Neural cell (in vitro differentiated cells): ENCODE measurements at regions not wholly inside any gene's neighbourhood (a gene's known extent, or its start where the extent isn't known, plus 50 kb on each side); places are given as distances from the start of the nearest gene placed in this dataset.

Experiments used
- H2AFZ ChIP-seq: fragments of 200-600, 300-800 bp; sonication (generic), shearing (Covaris generic); 2 replicates; pipeline ENCODE4 v1.6.0; 2014; ENCODE audit warnings: low read depth, mild to moderate bottlenecking, antibody characterized with exemption, low read length, moderate library complexity
- H3F3A ChIP-seq: fragments of 200-600 bp; shearing (Covaris generic); 2 replicates; pipeline ENCODE4 v1.6.1; 2016; ENCODE audit warnings: mild to moderate bottlenecking, moderate library complexity, mixed read lengths, antibody characterized with exemption, low read length; ENCODE audit not compliant: insufficient read depth, poor library complexity, severe bottlenecking
- H3K27ac ChIP-seq: fragments of 200-600, 300-800 bp; sonication (generic), shearing (Covaris generic); 2 replicates; pipeline ENCODE4 v1.5.1; 2014; ENCODE audit warnings: mild to moderate bottlenecking, low read length, moderate library complexity
- H3K27me3 ChIP-seq: fragments of 300-800, 200-600 bp; sonication (generic), shearing (Covaris generic); 2 replicates; pipeline ENCODE4 v1.6.0; 2014; ENCODE audit warnings: mild to moderate bottlenecking, low read depth, low read length, moderate library complexity; ENCODE audit not compliant: insufficient read depth
- H3K36me3 ChIP-seq: fragments of 300-800, 200-600 bp; sonication (generic), shearing (Covaris generic); 2 replicates; pipeline ENCODE4 v1.5.1; 2014; ENCODE audit warnings: mild to moderate bottlenecking, antibody characterized with exemption, low read length, moderate library complexity; ENCODE audit not compliant: insufficient read depth
- H3K4me2 ChIP-seq: fragments of 300-800, 200-600 bp; sonication (generic), shearing (Covaris generic); 2 replicates; pipeline ENCODE4 v1.6.0; 2014; ENCODE audit warnings: mild to moderate bottlenecking, low read length
- H3K4me3 ChIP-seq: fragments of 300-800, 200-600 bp; sonication (generic), shearing (Covaris generic); 2 replicates; pipeline ENCODE4 v1.5.1; 2014; ENCODE audit warnings: mild to moderate bottlenecking, low read length, moderate library complexity
- H3K79me2 ChIP-seq: fragments of 200-600 bp; shearing (Covaris generic); replicated peaks from 2 replicates; pipeline ENCODE4 v1.6.0; 2014; ENCODE audit warnings: mild to moderate bottlenecking, low read length, moderate library complexity; ENCODE audit not compliant: insufficient read depth
- H3K9ac ChIP-seq: fragments of 300-800, 200-600 bp; sonication (generic), shearing (Covaris generic); 2 replicates; pipeline ENCODE4 v1.6.1; 2016; ENCODE audit warnings: mild to moderate bottlenecking, low read length, mixed read lengths
- H3K9me2 ChIP-seq: fragments of 200-600 bp; shearing (Covaris generic); 2 replicates; pipeline ENCODE4 v1.6.1; 2016; ENCODE audit warnings: mild to moderate bottlenecking, low read length, mixed read lengths; ENCODE audit not compliant: insufficient read depth
- H3K9me3 ChIP-seq: fragments of 200-600, 300-800 bp; sonication (generic), shearing (Covaris generic); 2 replicates; pipeline ENCODE4 v1.6.1; 2016; ENCODE audit warnings: mild to moderate bottlenecking, mixed run types, low read length, moderate library complexity, mixed read lengths
- H4K20me1 ChIP-seq: fragments of 200-600 bp; shearing (Covaris generic); 2 replicates; pipeline ENCODE4 v1.6.1; 2016; ENCODE audit warnings: mild to moderate bottlenecking, mixed run types; ENCODE audit not compliant: insufficient read depth
- EP300 ChIP-seq: fragments of 450-650 bp; conservative IDR thresholded peaks from 2 replicates; pipeline ENCODE4 v1.6.1; 2014; ENCODE audit warnings: antibody characterized with exemption, mild to moderate bottlenecking, moderate library complexity; ENCODE audit not compliant: poor library complexity, severe bottlenecking
- EZH2 ChIP-seq: fragments of 200-600, 300-800 bp; shearing (Covaris generic), sonication (generic); IDR thresholded peaks from 2 replicates; pipeline ENCODE4 v1.6.1; 2014; ENCODE audit warnings: antibody characterized with exemption, low read length, borderline replicate concordance, mild to moderate bottlenecking; ENCODE audit not compliant: insufficient read depth, poor library complexity, severe bottlenecking
- MXI1 ChIP-seq: fragments of 450-650 bp; conservative IDR thresholded peaks from 2 replicates; pipeline ENCODE4 v1.6.1; 2014; ENCODE audit warnings: antibody characterized with exemption, mild to moderate bottlenecking; ENCODE audit not compliant: poor library complexity, severe bottlenecking
- POLR2AphosphoS5 ChIP-seq: IDR thresholded peaks from 2 replicates; pipeline ENCODE4 v1.6.1; 2012
- RAD21 ChIP-seq: fragments of 450-650 bp; conservative IDR thresholded peaks from 2 replicates; pipeline ENCODE4 v1.6.1; 2014; ENCODE audit warnings: antibody characterized with exemption, mild to moderate bottlenecking, moderate library complexity
- REST ChIP-seq: IDR thresholded peaks from 2 replicates; pipeline ENCODE4 v1.6.1; 2012; ENCODE audit warnings: borderline replicate concordance
- SMC3 ChIP-seq: fragments of 450-650 bp; conservative IDR thresholded peaks from 2 replicates; pipeline ENCODE4 v1.6.1; 2014; ENCODE audit warnings: antibody characterized with exemption, mild to moderate bottlenecking, moderate library complexity; ENCODE audit not compliant: poor library complexity
- TAF1 ChIP-seq: IDR thresholded peaks from 2 replicates; pipeline ENCODE4 v1.6.1; 2012; ENCODE audit warnings: low read depth
- TF ChIP-seq, protein P1 (sequence below): fragments of 450-650 bp; IDR thresholded peaks from 2 replicates; pipeline ENCODE4 v1.5.1; 2014; ENCODE audit warnings: antibody characterized with exemption, mild to moderate bottlenecking, moderate library complexity; ENCODE audit not compliant: poor library complexity, severe bottlenecking

DNA sequence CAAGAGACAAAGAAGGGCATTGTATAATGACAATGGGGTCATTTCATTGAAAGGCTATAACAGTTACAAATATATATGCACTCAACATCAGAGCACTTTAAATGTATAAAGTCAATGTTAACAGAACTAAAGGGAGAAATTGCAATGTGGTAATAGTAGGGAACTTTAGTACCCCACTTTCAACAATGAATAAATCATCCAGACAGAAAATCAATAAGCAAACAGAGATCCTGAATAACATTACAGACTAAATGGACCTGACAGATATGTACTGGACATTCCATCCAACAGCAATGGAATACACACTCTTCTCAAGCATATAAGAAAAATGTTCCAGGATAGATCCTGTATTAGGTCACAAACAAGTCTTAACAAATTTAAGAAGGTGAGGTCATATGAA is 90.5 kb upstream of the ALKAL2 start:
- Histone ChIP-seq H4K20me1 (no peaks in the 10 kb centered on the region), H3K79me2 (no peaks in the 10 kb centered on the region), H3K9ac (no peak overlapping the region), H3K4me3 (no peak overlapping the region), H2AFZ (no peak overlapping the region), H3K9me3 (no peaks in the 10 kb centered on the region), H3K9me2 (no peaks in the 10 kb centered on the region), H3K4me2 (no peak overlapping the region), H3F3A (no peaks in the 10 kb centered on the region), H3K27ac (no peak overlapping the region), H3K27me3 (no peaks in the 10 kb centered on the region), H3K36me3 (no peaks in the 10 kb centered on the region)
- TF ChIP-seq, protein P1, sequence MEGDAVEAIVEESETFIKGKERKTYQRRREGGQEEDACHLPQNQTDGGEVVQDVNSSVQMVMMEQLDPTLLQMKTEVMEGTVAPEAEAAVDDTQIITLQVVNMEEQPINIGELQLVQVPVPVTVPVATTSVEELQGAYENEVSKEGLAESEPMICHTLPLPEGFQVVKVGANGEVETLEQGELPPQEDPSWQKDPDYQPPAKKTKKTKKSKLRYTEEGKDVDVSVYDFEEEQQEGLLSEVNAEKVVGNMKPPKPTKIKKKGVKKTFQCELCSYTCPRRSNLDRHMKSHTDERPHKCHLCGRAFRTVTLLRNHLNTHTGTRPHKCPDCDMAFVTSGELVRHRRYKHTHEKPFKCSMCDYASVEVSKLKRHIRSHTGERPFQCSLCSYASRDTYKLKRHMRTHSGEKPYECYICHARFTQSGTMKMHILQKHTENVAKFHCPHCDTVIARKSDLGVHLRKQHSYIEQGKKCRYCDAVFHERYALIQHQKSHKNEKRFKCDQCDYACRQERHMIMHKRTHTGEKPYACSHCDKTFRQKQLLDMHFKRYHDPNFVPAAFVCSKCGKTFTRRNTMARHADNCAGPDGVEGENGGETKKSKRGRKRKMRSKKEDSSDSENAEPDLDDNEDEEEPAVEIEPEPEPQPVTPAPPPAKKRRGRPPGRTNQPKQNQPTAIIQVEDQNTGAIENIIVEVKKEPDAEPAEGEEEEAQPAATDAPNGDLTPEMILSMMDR = no peak
- TF ChIP-seq SMC3 = no peak
- TF ChIP-seq EP300 = no peak
- no peak for TF ChIP-seq MXI1
- TF ChIP-seq RAD21 = no peak
- no peak for TF ChIP-seq TAF1
- TF ChIP-seq EZH2 = no peak
- TF ChIP-seq REST = no peak
- no peak for TF ChIP-seq POLR2AphosphoS5

GRCh38 chr2:377414-377813 is 89.5 kb upstream of the ALKAL2 start:
- no peaks in the 10 kb centered on the region for H3K36me3 ChIP-seq
- no peak overlapping the region for H3K4me3 ChIP-seq
- no peaks in the 10 kb centered on the region for H4K20me1 ChIP-seq
- TF ChIP-seq RAD21 (no peak), SMC3 (no peak), MXI1 (no peak), POLR2AphosphoS5 (no peak)
- TF ChIP-seq, protein P1 = no peak
- H3K9me3 ChIP-seq = no peaks in the 10 kb centered on the region
- H3K27me3 ChIP-seq = no peaks in the 10 kb centered on the region
- no peak overlapping the region for H3K4me2 ChIP-seq
- no peaks in the 10 kb centered on the region for H3K79me2 ChIP-seq
- H3K9ac ChIP-seq = no peak overlapping the region
- no peak overlapping the region for H3K27ac ChIP-seq
- no peaks in the 10 kb centered on the region for H3F3A ChIP-seq
- H2AFZ ChIP-seq = no peak overlapping the region
- H3K9me2 ChIP-seq = no peaks in the 10 kb centered on the region
